ENCODE measurements at regions not wholly inside any gene's neighbourhood (a gene's known extent, or its start where the extent isn't known, plus 50 kb on each side); places are given as distances from the start of the nearest gene placed in this dataset.

DNA sequence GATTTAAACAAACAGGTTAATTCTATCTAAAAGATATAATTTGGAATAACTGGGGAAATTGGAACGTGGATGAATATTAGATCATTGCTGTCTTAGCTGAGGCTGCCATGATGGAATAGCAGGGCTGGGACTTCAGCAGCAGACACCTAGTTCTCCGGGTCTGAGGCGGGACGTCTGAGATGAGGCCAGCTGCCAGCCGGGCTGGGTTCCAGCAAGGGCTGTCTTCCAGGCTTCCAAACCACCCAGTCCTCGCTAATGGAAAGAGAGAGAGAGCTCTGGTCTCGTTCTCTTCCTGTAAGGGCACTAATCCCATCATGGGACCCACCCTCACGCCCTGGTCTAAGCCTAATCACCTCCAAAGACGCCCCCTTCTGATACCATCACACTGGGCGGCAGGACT lies 85.7 kb downstream of the ADRA2C start:
- peak overlapping the region; percentile 40 for H3K27ac ChIP-seq
- no peak for TF ChIP-seq ZFX (IDR thresholded peaks at IDR 0.05)
- no peak for TF ChIP-seq CTCF (conservative IDR thresholded peaks at IDR 0.05)

GRCh38 chr4:3852309-3852708 lies 86.1 kb downstream of the ADRA2C start:
- H3K27ac ChIP-seq = peak overlapping the region; percentile 40

GRCh38 chr4:3852711-3853110 lies 86.5 kb downstream of the ADRA2C start:
- TF ChIP-seq ZFX (IDR thresholded peaks at IDR 0.05) = no peak
- TF ChIP-seq CTCF (conservative IDR thresholded peaks at IDR 0.05) = no peak

More at GRCh38 chr4:3852309-3852708, 86.1 kb downstream of the ADRA2C start:
- TF ChIP-seq ZFX (IDR thresholded peaks at IDR 0.05) (no peak), CTCF (conservative IDR thresholded peaks at IDR 0.05) (no peak)

GRCh38 chr4:3853388-3854035 lies 87.3 kb downstream of the ADRA2C start:
- TF ChIP-seq ZFX (IDR thresholded peaks at IDR 0.05) (no peak), CTCF (conservative IDR thresholded peaks at IDR 0.05) (no peak)
- no peak overlapping the region for H3K27ac ChIP-seq

More at GRCh38 chr4:3852711-3853110, 86.5 kb downstream of the ADRA2C start:
- no peak overlapping the region for H3K27ac ChIP-seq

GRCh38 chr4:3854661-3855060 lies 88.5 kb downstream of the ADRA2C start:
- no peak overlapping the region for H3K27ac ChIP-seq
- TF ChIP-seq ZFX (IDR thresholded peaks at IDR 0.05) (no peak), CTCF (conservative IDR thresholded peaks at IDR 0.05) (no peak)

GRCh38 chr4:3855646-3856045 lies 89.5 kb downstream of the ADRA2C start:
- no peak for TF ChIP-seq CTCF (conservative IDR thresholded peaks at IDR 0.05)
- no peak for TF ChIP-seq ZFX (IDR thresholded peaks at IDR 0.05)
- no peak overlapping the region for H3K27ac ChIP-seq

GRCh38 chr4:3856604-3857204 lies 90.5 kb downstream of the ADRA2C start:
- TF ChIP-seq CTCF (conservative IDR thresholded peaks at IDR 0.05) = no peak
- TF ChIP-seq ZFX (IDR thresholded peaks at IDR 0.05) = no peak
- no peak overlapping the region for H3K27ac ChIP-seq
